Parathyroid adenoma (tissue), 2 donors: ENCODE measurements at regions not wholly inside any gene's neighbourhood (a gene's known extent, or its start where the extent isn't known, plus 50 kb on each side); places are given as distances from the start of the nearest gene placed in this dataset.

ENCODE experiments used
- H2AFZ ChIP-seq: fragments of 300-600 bp; sonication (generic); one replicate; pipeline ENCODE4 v1.7.0; 2017; ENCODE audit warnings: antibody characterized with exemption, mild to moderate bottlenecking
- H3K27ac ChIP-seq: fragments of 300-600 bp; sonication (generic); one replicate; pipeline ENCODE4 v1.7.0; 2017
- H3K27me3 ChIP-seq: fragments of 300-600 bp; sonication (generic); one replicate; pipeline ENCODE4 v1.7.0; 2017; ENCODE audit warnings: low read length; ENCODE audit not compliant: control insufficient read depth, insufficient read depth
- H3K36me3 ChIP-seq: fragments of 300-600 bp; sonication (generic); one replicate; pipeline ENCODE4 v1.7.0; 2017; ENCODE audit warnings: low read length; ENCODE audit not compliant: control insufficient read depth, insufficient read depth
- H3K4me1 ChIP-seq: fragments of 300-600 bp; sonication (generic); one replicate; pipeline ENCODE4 v1.7.0; 2017; ENCODE audit warnings: control low read depth
- H3K4me2 ChIP-seq: fragments of 300-600 bp; sonication (generic); one replicate; pipeline ENCODE4 v1.7.0; 2017; ENCODE audit warnings: low read length
- H3K4me3 ChIP-seq: fragments of 300-600 bp; sonication (generic); one replicate; pipeline ENCODE4 v1.7.0; 2017; ENCODE audit warnings: low read depth, low read length
- H3K79me2 ChIP-seq: fragments of 300-600 bp; sonication (generic); one replicate; pipeline ENCODE4 v1.7.0; 2017; ENCODE audit warnings: control low read depth
- H3K9ac ChIP-seq: fragments of 300-600 bp; sonication (generic); one replicate; pipeline ENCODE4 v1.7.0; 2017; ENCODE audit warnings: mild to moderate bottlenecking
- H3K9me3 ChIP-seq: fragments of 300-600 bp; sonication (generic); one replicate; pipeline ENCODE4 v1.7.0; 2017; ENCODE audit warnings: low read length; ENCODE audit not compliant: control insufficient read depth
- TF ChIP-seq, protein P1 (sequence below): fragments of 300-600 bp; sonication (generic); IDR thresholded peaks from one replicate; pipeline ENCODE4 v1.7.0; 2017; ENCODE audit warnings: antibody characterized with exemption, mild to moderate bottlenecking
- donor health status: primary hyperparathyroidism.

DNA sequence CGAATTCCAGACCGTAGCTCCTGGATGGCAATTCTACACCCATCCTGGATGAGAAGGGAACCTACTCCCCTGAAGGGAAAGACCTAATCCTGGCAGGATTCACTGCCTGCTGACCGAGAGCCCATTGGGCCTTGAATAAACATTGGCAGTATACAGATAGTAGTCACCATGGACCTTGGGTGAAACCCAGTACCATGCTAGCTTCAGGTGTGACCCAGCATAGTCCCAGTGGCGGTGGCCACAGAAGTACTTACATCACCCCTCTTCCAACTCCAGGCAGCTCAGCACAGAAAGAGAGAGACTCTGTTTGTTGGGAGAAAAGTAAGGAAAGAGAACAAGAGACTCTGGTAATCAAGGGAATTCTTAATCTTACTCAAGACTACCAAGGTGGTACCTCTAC is 97.2 kb upstream of the SLC13A1 start:
- H3K4me1 ChIP-seq = no peaks in the 10 kb centered on the region
- no peak overlapping the region for H2AFZ ChIP-seq
- TF ChIP-seq, protein P1, sequence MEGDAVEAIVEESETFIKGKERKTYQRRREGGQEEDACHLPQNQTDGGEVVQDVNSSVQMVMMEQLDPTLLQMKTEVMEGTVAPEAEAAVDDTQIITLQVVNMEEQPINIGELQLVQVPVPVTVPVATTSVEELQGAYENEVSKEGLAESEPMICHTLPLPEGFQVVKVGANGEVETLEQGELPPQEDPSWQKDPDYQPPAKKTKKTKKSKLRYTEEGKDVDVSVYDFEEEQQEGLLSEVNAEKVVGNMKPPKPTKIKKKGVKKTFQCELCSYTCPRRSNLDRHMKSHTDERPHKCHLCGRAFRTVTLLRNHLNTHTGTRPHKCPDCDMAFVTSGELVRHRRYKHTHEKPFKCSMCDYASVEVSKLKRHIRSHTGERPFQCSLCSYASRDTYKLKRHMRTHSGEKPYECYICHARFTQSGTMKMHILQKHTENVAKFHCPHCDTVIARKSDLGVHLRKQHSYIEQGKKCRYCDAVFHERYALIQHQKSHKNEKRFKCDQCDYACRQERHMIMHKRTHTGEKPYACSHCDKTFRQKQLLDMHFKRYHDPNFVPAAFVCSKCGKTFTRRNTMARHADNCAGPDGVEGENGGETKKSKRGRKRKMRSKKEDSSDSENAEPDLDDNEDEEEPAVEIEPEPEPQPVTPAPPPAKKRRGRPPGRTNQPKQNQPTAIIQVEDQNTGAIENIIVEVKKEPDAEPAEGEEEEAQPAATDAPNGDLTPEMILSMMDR = no peak
- no peaks in the 10 kb centered on the region for H3K27me3 ChIP-seq
- H3K27ac ChIP-seq = no peak overlapping the region
- H3K4me2 ChIP-seq = no peak overlapping the region
- H3K4me3 ChIP-seq = no peak overlapping the region
- H3K9me3 ChIP-seq = peaks cover 6% of the 10 kb centered on the region
- H3K36me3 ChIP-seq = no peaks in the 10 kb centered on the region
- H3K9ac ChIP-seq = no peak overlapping the region
- H3K79me2 ChIP-seq = no peaks in the 10 kb centered on the region

DNA sequence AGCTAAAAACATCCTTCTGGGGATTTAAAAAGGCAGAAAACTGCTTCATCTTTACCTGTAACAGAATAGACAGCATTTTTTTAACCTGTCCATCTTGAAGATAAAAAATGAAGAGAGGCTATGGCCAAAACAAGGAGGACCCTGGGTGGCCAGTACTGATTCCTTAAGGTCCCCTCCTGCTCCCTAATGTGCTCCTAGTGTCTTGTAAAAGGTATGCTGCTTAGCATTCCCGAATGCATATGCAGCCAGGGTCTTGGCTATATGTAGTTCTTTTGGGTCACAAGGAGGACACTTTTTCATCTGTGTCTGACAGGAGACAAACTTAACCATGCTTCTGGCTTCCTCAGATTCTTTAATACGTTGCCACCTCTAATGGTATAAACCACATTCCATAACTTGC is 93.9 kb upstream of the SLC13A1 start:
- Histone ChIP-seq H3K4me3 (no peak overlapping the region), H3K79me2 (no peaks in the 10 kb centered on the region), H3K9ac (no peak overlapping the region), H3K27me3 (no peaks in the 10 kb centered on the region), H2AFZ (no peak overlapping the region), H3K27ac (no peak overlapping the region), H3K36me3 (no peaks in the 10 kb centered on the region), H3K4me2 (no peak overlapping the region), H3K9me3 (no peaks in the 10 kb centered on the region), H3K4me1 (no peaks in the 10 kb centered on the region)
- TF ChIP-seq, protein P1 = no peak

GRCh38 chr7:123292227-123292626 is 92.5 kb upstream of the SLC13A1 start:
- Histone ChIP-seq H2AFZ (no peak overlapping the region), H3K4me1 (no peaks in the 10 kb centered on the region), H3K4me3 (no peak overlapping the region), H3K27me3 (no peaks in the 10 kb centered on the region), H3K36me3 (no peaks in the 10 kb centered on the region), H3K79me2 (no peaks in the 10 kb centered on the region), H3K9me3 (no peaks in the 10 kb centered on the region), H3K9ac (no peak overlapping the region), H3K27ac (no peak overlapping the region), H3K4me2 (no peak overlapping the region)
- TF ChIP-seq, protein P1 = no peak

GRCh38 chr7:123289200-123289599 is 89.4 kb upstream of the SLC13A1 start:
- Histone ChIP-seq H3K27ac (no peak overlapping the region), H3K79me2 (no peaks in the 10 kb centered on the region), H3K9ac (no peak overlapping the region), H3K9me3 (no peaks in the 10 kb centered on the region), H3K4me2 (no peak overlapping the region), H3K4me1 (no peaks in the 10 kb centered on the region), H3K36me3 (no peaks in the 10 kb centered on the region), H3K4me3 (no peak overlapping the region), H3K27me3 (no peaks in the 10 kb centered on the region), H2AFZ (no peak overlapping the region)
- TF ChIP-seq, protein P1 = no peak

GRCh38 chr7:123285076-123285700 is 85.4 kb upstream of the SLC13A1 start:
- Histone ChIP-seq H3K36me3 (no peaks in the 10 kb centered on the region), H3K27ac (no peak overlapping the region), H3K79me2 (no peaks in the 10 kb centered on the region), H3K9me3 (no peaks in the 10 kb centered on the region), H3K4me2 (no peak overlapping the region), H3K4me1 (no peaks in the 10 kb centered on the region), H3K27me3 (no peaks in the 10 kb centered on the region), H2AFZ (no peak overlapping the region), H3K9ac (no peak overlapping the region), H3K4me3 (no peak overlapping the region)
- TF ChIP-seq, protein P1 = no peak
